GM19035 (cell line): ENCODE measurements at regions not wholly inside any gene's neighbourhood (a gene's known extent, or its start where the extent isn't known, plus 50 kb on each side); places are given as distances from the start of the nearest gene placed in this dataset.
"Not testable (repeated sequence)": the region's sequence is repeated elsewhere in the genome, so short reads cannot be mapped to it uniquely, and the experiment has no call there.

Experiments used
- ATAC-seq: cut with Tn5 transposase; IDR thresholded peaks from one replicate; pipeline ENCODE4 v1.9.1; 2021; ENCODE audit not compliant: unreplicated experiment

- peak; percentile 90 for ATAC-seq
Measured at GRCh38 chr3:87503900-87504498, 227.6 kb upstream of the POU1F1 start.

- no peak for ATAC-seq
Measured at GRCh38 chr3:87501076-87501475, 224.7 kb upstream of the POU1F1 start.

GRCh38 chr3:87498358-87499080 lies 222.1 kb upstream of the POU1F1 start:
- ATAC-seq, result no peak

- ATAC-seq, result no peak
Measured at GRCh38 chr3:87495938-87496337, 219.6 kb upstream of the POU1F1 start.

GRCh38 chr3:87494264-87494663 lies 217.9 kb upstream of the POU1F1 start:
- no peak for ATAC-seq

GRCh38 chr3:87491843-87492242 lies 215.5 kb upstream of the POU1F1 start:
- ATAC-seq, result no peak

- no peak for ATAC-seq
Measured at GRCh38 chr3:87489892-87490291, 213.5 kb upstream of the POU1F1 start.

- ATAC-seq, result no peak
Measured at GRCh38 chr3:87488765-87489164, 212.4 kb upstream of the POU1F1 start.

GRCh38 chr3:87486635-87487034 lies 210.3 kb upstream of the POU1F1 start:
- not testable (repeated sequence) for ATAC-seq

- no peak for ATAC-seq
Measured at GRCh38 chr3:87486115-87486514, 209.7 kb upstream of the POU1F1 start.

GRCh38 chr3:87478716-87479115 lies 202.3 kb upstream of the POU1F1 start:
- no peak for ATAC-seq

- ATAC-seq, result no peak
Measured at GRCh38 chr3:87473944-87474343, 197.6 kb upstream of the POU1F1 start.

GRCh38 chr3:87468938-87469337 lies 192.6 kb upstream of the POU1F1 start:
- no peak for ATAC-seq

- ATAC-seq, result no peak
Measured at GRCh38 chr3:87468235-87468634, 191.9 kb upstream of the POU1F1 start.

GRCh38 chr3:87462228-87462627 lies 185.8 kb upstream of the POU1F1 start:
- no peak for ATAC-seq

- no peak for ATAC-seq
Measured at GRCh38 chr3:87461443-87461842, 185.1 kb upstream of the POU1F1 start.

GRCh38 chr3:87461036-87461435 lies 184.7 kb upstream of the POU1F1 start:
- ATAC-seq, result no peak

- no peak for ATAC-seq
Measured at GRCh38 chr3:87448558-87448957, 172.2 kb upstream of the POU1F1 start.

GRCh38 chr3:87446849-87447387 lies 170.5 kb upstream of the POU1F1 start:
- ATAC-seq, result no peak

- ATAC-seq, result no peak
Measured at GRCh38 chr3:87442470-87442869, 166.1 kb upstream of the POU1F1 start.

GRCh38 chr3:87437765-87438164 lies 161.4 kb upstream of the POU1F1 start:
- no peak for ATAC-seq

GRCh38 chr3:87436781-87437543 lies 160.6 kb upstream of the POU1F1 start:
- no peak for ATAC-seq
